ENCODE measurements at regions not wholly inside any gene's neighbourhood (a gene's known extent, or its start where the extent isn't known, plus 50 kb on each side); places are given as distances from the start of the nearest gene placed in this dataset.

- peak; percentile 24 for DNase-seq
Measured at GRCh38 chr21:31564439-31564838, 95.1 kb upstream of the SOD1 start.

- DNase-seq, result no peak
Measured at GRCh38 chr21:31560479-31560878, 99.0 kb upstream of the SOD1 start.

- DNase-seq, result peak; percentile 96
Measured at GRCh38 chr21:31559368-31560119, 99.9 kb upstream of the SOD1 start.

- peak; percentile 98 for DNase-seq
Measured at GRCh38 chr21:31558962-31559367, 100.5 kb upstream of the SOD1 start.

- DNase-seq, result no peak
Measured at GRCh38 chr21:31558189-31558961, 101.1 kb upstream of the SOD1 start.

- DNase-seq, result no peak
Measured at GRCh38 chr21:31557421-31558188, 101.9 kb upstream of the SOD1 start.

GRCh38 chr21:31556662-31557061 lies 102.8 kb upstream of the SOD1 start:
- DNase-seq, result no peak

GRCh38 chr21:31555741-31556191 lies 103.7 kb upstream of the SOD1 start:
- DNase-seq, result no peak

GRCh38 chr21:31554511-31555022 lies 104.9 kb upstream of the SOD1 start:
- peak; percentile 10 for DNase-seq

GRCh38 chr21:31553926-31554325 lies 105.6 kb upstream of the SOD1 start:
- DNase-seq, result no peak

- no peak for DNase-seq
Measured at GRCh38 chr21:31553461-31553860, 106.0 kb upstream of the SOD1 start.

- DNase-seq, result no peak
Measured at GRCh38 chr21:31552826-31553225, 106.7 kb upstream of the SOD1 start.

GRCh38 chr21:31550070-31550469 lies 109.4 kb upstream of the SOD1 start:
- DNase-seq, result no peak

- no peak for DNase-seq
Measured at GRCh38 chr21:31548688-31549087, 110.8 kb upstream of the SOD1 start.

GRCh38 chr21:31546443-31547170 lies 112.9 kb upstream of the SOD1 start:
- DNase-seq, result peak; percentile 34

GRCh38 chr21:31545036-31545435 lies 114.5 kb upstream of the SOD1 start:
- no peak for DNase-seq

- DNase-seq, result no peak
Measured at GRCh38 chr21:31543191-31543590, 116.3 kb upstream of the SOD1 start.

- DNase-seq, result no peak
Measured at GRCh38 chr21:31538816-31539215, 120.7 kb upstream of the SOD1 start.

GRCh38 chr21:31537872-31538576 lies 121.5 kb upstream of the SOD1 start:
- no peak for DNase-seq

- no peak for DNase-seq
Measured at GRCh38 chr21:31536138-31536537, 123.4 kb upstream of the SOD1 start.

- no peak for DNase-seq
Measured at GRCh38 chr21:31531967-31532366, 127.5 kb upstream of the SOD1 start.

Measured in NCI-H226 (cell line).